ENCODE measurements at regions not wholly inside any gene's neighbourhood (a gene's known extent, or its start where the extent isn't known, plus 50 kb on each side); places are given as distances from the start of the nearest gene placed in this dataset.
"Not testable (repeated sequence)": the region's sequence is repeated elsewhere in the genome, so short reads cannot be mapped to it uniquely, and the experiment has no call there.

- not testable (repeated sequence) for TF ChIP-seq CTCF (IDR thresholded peaks at IDR 0.05; ENCODE audit: insufficient read depth, low read length, poor library complexity, severe bottlenecking); EZH2phosphoT487 (conservative IDR thresholded peaks at IDR 0.05; ENCODE audit: low read length)
Measured at GRCh38 chr9:88886762-88887161, 104.5 kb upstream of the S1PR3 start.

All from SU-DHL-6 (cell line).